DMS 273 (cell line): ENCODE measurements at regions not wholly inside any gene's neighbourhood (a gene's known extent, or its start where the extent isn't known, plus 50 kb on each side); places are given as distances from the start of the nearest gene placed in this dataset.

Source experiments
- DNase-seq: peaks from one replicate; lab custom pipeline; 2025; ENCODE audit not compliant: unreplicated experiment; lab: John Stamatoyannopoulos, UW

DNA sequence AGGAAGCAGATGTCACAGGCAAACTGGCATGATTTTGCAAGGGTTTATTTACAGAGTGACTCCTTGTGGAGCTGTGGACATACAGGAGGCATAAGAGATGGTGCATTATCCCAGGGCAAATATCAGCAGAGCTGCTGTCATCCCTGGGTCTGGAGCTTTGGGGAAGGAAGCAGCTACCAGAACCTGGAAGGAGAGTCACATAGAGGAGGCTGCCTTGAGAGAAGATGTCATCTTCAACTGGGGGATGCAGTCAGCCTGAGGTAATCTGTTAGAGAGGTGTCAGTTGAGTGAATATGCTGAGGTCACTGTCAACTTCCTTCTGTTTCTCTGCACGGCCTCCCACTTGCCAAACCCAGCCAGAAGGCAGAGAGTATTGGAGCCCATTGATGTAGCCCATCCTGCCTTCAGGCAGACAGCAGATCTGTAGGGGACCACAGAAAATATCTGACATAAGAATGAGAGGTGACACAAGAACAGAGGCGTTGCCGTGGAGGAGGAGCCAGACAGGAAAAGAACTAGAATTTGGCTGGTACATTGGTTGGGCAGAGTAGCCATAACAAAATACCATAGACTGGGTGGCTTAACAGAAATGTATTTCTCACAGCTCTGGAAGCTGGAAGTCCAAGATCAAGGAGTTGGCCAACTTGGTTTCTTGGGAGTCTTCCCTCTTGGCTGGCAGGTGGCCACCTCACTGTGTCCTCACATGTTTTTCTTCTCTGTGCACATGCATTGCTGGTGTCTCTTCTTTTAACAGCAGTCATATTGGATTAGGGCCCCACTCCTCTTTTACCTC lies 102.8 kb downstream of the SNX18 start:
- DNase-seq, result peak; percentile 44

- DNase-seq, result no peak
Observed at GRCh38 chr5:54619731-54620130, 102.2 kb downstream of the SNX18 start.

DNA sequence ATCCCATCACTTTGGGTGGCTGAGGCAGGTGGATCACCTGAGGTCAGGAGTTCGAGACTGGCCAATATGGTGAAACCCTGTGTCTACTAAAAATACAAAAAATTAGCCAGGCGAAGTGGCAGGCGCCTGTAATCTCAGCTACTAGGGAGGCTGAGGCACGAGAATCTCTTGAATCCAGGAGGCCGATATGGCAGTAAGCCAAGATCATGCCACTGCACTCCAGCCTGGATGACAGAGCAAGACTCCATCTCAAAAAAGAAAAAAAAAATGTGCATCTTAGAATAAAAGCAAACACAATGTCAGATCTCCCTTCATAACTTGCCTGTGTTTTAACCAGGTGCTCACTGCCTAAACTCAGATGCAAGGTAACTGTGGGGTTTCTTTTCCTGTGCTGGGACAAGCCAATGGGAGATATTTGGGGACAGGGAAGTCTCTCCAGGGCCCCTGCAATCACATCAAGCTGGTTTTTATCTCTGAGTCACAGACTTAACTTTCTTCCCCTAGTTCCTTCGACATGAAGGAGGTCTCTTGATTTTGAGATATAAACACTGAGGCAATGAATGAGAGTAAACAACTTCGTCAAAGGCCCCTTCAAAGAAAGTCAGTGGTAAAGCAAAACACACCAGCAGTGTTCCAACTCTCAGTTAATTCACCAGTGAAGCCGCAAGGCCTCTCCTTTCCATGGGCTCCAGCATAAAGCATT lies 99.1 kb downstream of the SNX18 start:
- DNase-seq, result no peak

DNA sequence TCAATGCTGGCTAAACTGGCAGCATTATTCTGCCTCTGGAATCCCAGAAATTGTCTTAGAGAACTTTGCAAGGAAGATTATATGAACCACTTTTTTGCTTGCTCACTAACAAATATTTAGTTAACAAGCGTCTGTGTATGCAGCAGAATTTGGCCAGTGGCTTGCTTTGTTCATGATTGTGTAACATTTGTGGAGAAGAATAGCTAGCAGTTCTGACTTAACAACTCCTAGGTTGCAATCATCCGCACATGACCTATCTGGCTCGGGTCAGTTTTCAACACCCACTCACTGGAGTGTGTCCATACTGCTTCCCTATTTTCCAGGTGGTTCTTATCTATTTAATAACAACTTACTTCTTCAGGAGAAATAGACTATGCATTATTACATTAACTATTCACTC lies 98.5 kb downstream of the SNX18 start:
- DNase-seq, result no peak

DNA sequence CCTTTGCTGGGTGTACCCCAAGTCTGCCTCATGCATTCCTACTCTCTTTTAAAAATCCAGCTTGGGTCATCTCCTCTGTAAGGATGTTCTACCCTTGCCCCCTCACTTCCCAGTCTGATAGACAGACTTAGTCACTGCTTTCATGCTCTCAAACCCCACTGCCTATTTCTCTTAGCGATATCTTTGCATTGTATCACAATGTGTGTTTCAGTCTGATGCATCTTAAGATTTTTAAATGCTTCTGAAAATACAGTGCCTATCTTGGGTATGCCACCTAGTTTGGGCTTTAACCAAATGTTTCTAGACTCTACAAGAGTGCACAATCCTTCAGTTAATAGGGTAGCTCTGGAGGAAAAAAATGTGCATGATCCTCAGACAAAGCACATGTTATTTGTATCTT lies 97.8 kb downstream of the SNX18 start:
- no peak for DNase-seq

GRCh38 chr5:54612711-54613110 lies 95.2 kb downstream of the SNX18 start:
- DNase-seq, result no peak

- no peak for DNase-seq
Observed at GRCh38 chr5:54611290-54611951, 93.9 kb downstream of the SNX18 start.

DNA sequence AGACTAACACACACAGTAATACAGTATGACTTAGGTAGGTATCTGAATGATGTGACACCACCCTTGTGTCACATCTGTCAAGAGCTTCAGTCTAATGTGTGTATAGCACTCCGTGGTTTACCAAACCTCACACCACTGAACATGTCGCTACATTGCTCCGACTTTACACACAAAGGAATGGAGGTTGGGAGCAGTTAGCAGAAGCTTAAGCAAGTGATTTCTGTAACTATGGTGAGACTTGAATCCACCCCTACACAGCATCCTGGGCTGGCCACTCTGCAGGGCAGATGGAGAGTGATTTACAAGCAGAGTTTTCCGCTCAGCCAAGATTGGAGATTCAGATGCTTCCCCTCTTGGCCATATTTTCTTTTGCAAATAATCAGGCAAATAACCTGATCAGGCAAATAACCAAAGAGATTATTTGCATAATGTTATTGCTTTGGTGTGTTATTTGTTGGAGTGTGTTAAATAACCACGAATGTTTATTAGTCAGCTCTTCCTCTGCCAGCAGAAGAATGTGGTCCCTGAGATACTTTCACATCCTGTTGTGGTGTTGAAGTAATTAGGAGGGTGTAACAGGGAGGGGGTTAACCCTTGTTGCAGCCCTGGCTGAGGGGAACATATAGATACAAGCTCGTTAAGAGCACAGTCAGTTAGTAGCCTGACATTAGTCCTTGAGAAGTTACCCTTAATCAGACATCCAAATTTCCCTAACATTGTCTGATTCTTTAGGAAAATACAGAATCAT lies 92.8 kb downstream of the SNX18 start:
- no peak for DNase-seq

GRCh38 chr5:54608423-54609085 lies 91.0 kb downstream of the SNX18 start:
- no peak for DNase-seq

GRCh38 chr5:54607006-54607405 lies 89.4 kb downstream of the SNX18 start:
- no peak for DNase-seq

DNA sequence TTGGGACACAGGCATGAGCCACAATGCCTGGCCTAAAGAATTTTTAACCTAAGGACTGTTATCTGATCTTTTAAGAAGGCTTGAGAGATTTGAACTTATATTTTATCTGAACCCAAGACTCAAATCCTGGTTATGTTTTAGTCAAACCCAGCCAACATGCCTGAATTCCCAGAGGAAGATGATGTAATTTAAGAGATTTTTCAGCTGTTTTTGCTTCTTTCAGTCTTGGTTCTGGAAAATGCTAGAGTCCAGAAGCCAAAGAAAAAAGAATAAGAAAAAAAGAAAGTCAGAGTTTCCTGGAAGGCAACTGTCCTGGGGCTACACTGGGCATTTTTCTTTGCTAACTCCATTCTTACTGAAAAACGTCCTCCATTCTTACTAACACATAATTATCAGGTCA lies 85.8 kb downstream of the SNX18 start:
- DNase-seq, result no peak

DNA sequence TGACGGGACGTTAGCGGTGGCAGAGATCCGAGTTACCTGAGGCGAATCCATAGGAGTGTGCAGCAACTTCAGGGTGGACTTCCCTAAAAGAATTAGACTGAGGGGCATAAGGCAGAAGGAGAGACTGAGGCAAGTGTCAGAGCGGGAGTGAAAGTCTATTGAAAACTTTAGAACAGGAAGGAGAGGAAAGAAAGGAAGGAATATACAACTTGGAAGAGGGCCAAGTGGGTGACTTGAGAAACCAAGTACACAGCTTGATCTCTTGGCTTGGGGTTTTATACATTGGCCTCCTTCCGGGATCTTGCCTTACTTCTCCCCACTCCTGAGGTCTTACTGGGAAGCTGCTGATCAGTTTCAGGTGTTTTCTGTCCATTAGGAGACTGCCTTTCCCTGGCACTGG lies 84.9 kb downstream of the SNX18 start:
- peak; percentile 6 for DNase-seq

DNA sequence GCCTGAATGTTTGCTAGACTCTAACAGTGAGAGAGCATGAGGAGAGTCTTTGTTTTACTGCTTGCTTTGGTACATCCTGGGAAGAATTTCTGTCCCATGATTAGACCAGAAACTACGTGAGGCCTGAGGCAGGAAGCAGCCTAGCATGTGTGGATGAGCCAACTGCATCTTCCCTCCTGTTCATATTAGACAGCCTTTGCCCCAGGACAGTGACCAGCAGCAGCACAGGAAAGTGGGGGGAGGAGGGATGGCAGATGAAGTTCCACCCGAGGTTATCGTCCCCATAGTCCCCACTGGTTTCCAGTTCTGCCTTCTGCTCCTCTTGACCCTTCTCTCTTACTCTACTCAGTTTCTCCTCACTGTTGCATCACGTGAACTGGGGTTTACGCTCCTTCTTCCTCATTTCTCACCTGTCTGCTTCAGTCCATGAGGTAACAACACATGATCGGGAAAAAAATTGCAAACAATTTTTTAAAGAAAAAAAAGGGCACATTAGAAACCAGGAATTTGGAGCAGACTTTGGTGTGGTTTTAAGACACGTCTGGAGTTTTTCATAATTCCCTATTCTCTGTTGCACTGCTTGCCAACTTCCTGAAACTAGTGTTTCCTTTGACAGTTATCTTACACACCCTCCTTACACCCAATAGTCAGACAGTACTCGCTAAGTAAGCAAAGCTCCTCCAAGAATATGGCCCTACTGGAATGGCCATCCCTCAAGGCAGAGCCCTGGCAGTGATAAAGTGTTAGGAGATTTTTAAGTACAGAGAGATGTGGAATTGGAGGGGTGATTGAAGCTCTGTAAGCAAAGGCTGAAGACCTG lies 84.1 kb downstream of the SNX18 start:
- no peak for DNase-seq
